ENCODE measurements at regions not wholly inside any gene's neighbourhood (a gene's known extent, or its start where the extent isn't known, plus 50 kb on each side); places are given as distances from the start of the nearest gene placed in this dataset.

DNA sequence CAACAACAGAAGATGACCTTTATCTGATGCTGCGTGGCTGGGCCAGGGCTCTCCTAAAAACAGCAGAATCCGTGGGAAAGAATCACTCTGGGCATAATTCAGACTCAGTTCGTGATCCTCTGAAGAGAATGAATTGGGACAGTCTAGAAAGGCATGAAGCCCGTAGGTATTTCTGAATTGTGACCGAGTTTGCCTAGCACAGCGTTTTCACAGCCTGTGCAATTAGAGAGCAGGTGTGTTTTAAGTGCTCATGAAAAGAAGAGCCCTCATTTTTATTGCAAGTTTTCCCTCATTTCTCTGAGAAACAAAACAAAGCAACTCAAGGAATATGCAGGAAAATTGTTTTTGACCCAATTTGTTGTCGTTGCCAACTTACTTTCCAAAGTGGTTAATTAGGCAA is 366.2 kb downstream of the WDR11 start:
- TF ChIP-seq, protein P1, sequence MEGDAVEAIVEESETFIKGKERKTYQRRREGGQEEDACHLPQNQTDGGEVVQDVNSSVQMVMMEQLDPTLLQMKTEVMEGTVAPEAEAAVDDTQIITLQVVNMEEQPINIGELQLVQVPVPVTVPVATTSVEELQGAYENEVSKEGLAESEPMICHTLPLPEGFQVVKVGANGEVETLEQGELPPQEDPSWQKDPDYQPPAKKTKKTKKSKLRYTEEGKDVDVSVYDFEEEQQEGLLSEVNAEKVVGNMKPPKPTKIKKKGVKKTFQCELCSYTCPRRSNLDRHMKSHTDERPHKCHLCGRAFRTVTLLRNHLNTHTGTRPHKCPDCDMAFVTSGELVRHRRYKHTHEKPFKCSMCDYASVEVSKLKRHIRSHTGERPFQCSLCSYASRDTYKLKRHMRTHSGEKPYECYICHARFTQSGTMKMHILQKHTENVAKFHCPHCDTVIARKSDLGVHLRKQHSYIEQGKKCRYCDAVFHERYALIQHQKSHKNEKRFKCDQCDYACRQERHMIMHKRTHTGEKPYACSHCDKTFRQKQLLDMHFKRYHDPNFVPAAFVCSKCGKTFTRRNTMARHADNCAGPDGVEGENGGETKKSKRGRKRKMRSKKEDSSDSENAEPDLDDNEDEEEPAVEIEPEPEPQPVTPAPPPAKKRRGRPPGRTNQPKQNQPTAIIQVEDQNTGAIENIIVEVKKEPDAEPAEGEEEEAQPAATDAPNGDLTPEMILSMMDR (IDR thresholded peaks at IDR 0.05): no peak
- Histone ChIP-seq H3K4me3 (no peak overlapping the region), H3K9ac (ENCODE audit: low read depth in 2 of 2, low read length in 2 of 2) (no peak overlapping the region), H3K27me3 (no peaks in the 10 kb centered on the region), H3K27ac (no peak overlapping the region), H3K4me1 (no peaks in the 10 kb centered on the region), H3K9me3 (no peaks in the 10 kb centered on the region), H3K36me3 (no peaks in the 10 kb centered on the region)
- intact Hi-C loops (cut with DNase I): no loop called here
- DNase-seq: no peak

DNA sequence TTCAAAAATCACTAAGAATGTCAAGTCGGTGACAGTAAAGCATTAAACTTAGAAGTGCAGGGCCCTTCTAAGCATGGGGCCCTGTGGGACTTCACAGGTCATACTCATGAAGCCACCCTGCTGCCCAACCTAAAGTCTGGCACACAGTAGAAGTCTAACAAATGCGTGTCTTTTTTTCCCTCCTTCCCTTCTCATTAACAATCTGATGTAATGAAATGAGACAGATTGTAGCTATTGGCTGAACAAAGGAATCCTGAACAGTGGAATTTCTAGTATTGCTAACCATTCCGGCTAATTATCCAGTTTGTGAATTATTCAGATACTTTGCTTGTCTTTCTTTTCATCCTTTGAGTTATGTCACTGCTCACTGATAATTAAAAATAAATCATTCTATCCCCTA is 369.9 kb downstream of the WDR11 start:
- no peak overlapping the region for H3K4me3 ChIP-seq
- no peaks in the 10 kb centered on the region for H3K27me3 ChIP-seq
- H3K4me1 ChIP-seq: no peaks in the 10 kb centered on the region
- H3K9ac ChIP-seq (ENCODE audit: low read depth in 2 of 2, low read length in 2 of 2): no peak overlapping the region
- no peaks in the 10 kb centered on the region for H3K9me3 ChIP-seq
- TF ChIP-seq, protein P1 (IDR thresholded peaks at IDR 0.05): no peak
- no peak for DNase-seq
- no peaks in the 10 kb centered on the region for H3K36me3 ChIP-seq
- no peak overlapping the region for H3K27ac ChIP-seq
- intact Hi-C loops (cut with DNase I): no loop called here

DNA sequence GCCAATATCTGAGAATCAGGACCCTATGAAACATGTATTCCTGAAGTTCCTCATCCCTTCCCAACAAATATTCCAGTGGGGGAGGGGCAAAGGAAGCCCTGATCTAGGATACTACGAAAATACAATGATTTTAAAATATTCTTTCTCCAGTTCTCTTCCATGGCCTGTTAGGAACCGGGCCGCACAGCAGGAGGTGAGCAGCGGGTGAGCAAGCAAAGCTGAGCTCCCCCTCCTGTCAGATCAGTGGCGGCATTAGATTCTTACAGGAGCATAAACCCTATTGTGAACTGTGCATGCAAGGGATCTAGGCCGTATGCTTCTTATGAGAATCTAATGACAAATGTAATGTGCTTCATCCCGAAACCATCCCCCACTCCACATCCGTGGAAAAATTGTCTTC is 370.8 kb downstream of the WDR11 start:
- DNase-seq: no peak
- TF ChIP-seq, protein P1 (IDR thresholded peaks at IDR 0.05): no peak
- Histone ChIP-seq H3K36me3 (no peaks in the 10 kb centered on the region), H3K9ac (ENCODE audit: low read depth in 2 of 2, low read length in 2 of 2) (no peak overlapping the region), H3K27me3 (no peaks in the 10 kb centered on the region), H3K9me3 (no peaks in the 10 kb centered on the region), H3K4me1 (no peaks in the 10 kb centered on the region), H3K4me3 (no peak overlapping the region), H3K27ac (no peak overlapping the region)
- intact Hi-C loops (cut with DNase I): no loop called here

DNA sequence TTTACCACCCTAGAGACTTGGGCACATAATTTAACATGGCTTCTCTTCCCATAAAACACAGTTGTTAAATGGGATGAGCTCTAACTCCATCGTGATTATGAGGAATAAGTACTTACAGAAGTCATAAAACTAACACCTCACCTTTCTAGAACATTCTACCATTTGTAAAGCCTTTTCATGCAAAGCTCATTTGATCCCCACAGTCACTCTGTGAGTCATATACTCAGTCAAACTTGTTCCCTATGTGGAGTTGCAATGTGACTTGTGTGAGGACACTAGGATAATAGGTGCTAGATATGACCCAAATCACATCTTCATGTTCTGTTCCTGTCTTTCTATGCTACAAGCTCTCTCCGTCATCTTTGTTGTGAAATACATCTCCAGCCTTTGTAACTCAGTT is 371.7 kb downstream of the WDR11 start:
- Histone ChIP-seq H3K4me1 (no peaks in the 10 kb centered on the region), H3K4me3 (no peak overlapping the region), H3K9ac (ENCODE audit: low read depth in 2 of 2, low read length in 2 of 2) (no peak overlapping the region), H3K36me3 (no peaks in the 10 kb centered on the region), H3K27me3 (no peaks in the 10 kb centered on the region), H3K9me3 (no peaks in the 10 kb centered on the region), H3K27ac (no peak overlapping the region)
- TF ChIP-seq, protein P1 (IDR thresholded peaks at IDR 0.05): no peak
- DNase-seq: no peak
- intact Hi-C loops (cut with DNase I): no loop called here

DNA sequence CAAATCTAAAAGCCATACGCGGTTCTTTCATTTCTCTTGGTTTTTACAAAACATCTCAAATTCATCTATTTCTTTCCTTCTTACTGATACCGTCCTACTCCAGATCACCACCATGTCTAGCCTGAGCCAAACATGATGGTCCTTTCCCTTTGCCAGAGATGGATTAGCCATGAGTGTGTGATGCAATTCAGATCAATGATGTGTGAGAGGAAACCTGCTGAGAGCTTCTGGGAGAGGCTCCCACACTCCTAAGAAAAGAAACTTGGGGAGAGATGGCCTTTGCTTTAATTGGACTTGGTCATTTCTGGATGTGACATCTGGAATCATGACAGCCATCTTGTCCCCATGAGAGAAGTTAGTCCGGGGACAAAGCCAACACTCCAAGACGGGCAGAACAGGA is 367.2 kb downstream of the FGFR2 start:
- Histone ChIP-seq H3K4me1 (no peaks in the 10 kb centered on the region), H3K27me3 (no peaks in the 10 kb centered on the region), H3K9ac (ENCODE audit: low read depth in 2 of 2, low read length in 2 of 2) (no peak overlapping the region), H3K27ac (no peak overlapping the region), H3K36me3 (no peaks in the 10 kb centered on the region), H3K4me3 (no peak overlapping the region), H3K9me3 (no peaks in the 10 kb centered on the region)
- no peak for DNase-seq
- TF ChIP-seq, protein P1 (IDR thresholded peaks at IDR 0.05): no peak
- intact Hi-C loops (cut with DNase I): no loop called here

DNA sequence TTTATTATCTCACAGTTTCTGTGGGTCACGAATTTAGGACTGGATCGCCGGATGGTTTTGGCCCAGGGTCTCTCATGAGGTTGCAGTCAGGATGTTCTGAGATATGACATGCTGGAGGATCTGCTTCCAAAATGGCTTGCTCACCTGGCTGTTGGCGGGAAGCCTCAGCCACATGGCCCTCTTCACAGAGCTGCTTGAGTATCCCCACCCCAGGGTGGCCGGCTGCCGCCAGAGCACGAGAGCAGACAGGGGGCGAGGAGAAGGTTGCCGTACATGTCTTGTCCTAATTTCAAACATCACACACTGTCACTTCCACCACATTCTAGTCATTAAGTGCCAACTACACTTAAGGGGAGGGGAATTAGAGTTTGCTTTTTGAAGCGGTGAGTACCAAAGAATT is 365.8 kb downstream of the FGFR2 start:
- no peaks in the 10 kb centered on the region for H3K27me3 ChIP-seq
- no peaks in the 10 kb centered on the region for H3K9me3 ChIP-seq
- H3K36me3 ChIP-seq: no peaks in the 10 kb centered on the region
- no peak for DNase-seq
- intact Hi-C loops (cut with DNase I): no loop called here
- H3K27ac ChIP-seq: no peak overlapping the region
- TF ChIP-seq, protein P1 (IDR thresholded peaks at IDR 0.05): no peak
- no peaks in the 10 kb centered on the region for H3K4me1 ChIP-seq
- no peak overlapping the region for H3K9ac ChIP-seq (ENCODE audit: low read depth in 2 of 2, low read length in 2 of 2)
- no peak overlapping the region for H3K4me3 ChIP-seq
